ENCODE measurements at regions not wholly inside any gene's neighbourhood (a gene's known extent, or its start where the extent isn't known, plus 50 kb on each side); places are given as distances from the start of the nearest gene placed in this dataset.

DNA sequence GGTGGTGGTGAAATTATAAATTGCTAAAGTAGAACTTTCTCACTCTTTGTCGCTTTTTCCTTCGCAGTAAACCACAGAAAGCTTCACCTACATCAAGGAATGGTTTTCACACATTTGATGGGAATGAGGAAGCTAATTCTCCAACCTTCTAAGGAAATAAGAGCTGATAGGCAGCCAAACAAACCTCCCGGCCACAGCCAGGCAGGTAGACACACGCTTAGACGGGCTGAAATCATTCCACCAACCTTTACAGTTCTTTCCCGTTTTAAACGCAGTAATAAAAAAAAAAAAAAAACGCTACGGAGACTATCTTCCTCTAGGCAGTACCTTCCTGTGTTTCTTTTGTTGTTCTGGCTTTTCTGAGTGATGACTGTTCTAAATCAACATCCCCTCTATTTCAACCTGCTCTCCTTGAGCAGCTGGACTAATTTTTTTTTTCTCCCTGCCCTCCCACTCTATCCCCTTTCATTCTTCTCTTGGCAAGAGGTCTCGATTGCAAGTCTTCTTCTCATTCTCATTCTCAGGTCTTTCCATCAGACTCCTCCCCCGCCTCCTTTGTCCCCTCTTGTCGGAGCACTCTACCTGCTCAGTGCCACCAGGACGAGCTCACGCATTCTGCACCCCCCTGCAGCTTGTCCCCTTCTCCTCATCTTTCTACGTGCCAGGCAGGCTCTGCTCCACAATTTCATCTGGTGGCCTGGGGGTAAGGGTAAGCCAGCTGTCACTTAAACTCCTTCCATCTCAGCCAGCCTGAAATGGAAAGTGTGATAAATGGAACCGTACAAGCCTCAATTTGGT, 391.1 kb upstream of the MDFIC2 start:
- TF ChIP-seq, protein P1, sequence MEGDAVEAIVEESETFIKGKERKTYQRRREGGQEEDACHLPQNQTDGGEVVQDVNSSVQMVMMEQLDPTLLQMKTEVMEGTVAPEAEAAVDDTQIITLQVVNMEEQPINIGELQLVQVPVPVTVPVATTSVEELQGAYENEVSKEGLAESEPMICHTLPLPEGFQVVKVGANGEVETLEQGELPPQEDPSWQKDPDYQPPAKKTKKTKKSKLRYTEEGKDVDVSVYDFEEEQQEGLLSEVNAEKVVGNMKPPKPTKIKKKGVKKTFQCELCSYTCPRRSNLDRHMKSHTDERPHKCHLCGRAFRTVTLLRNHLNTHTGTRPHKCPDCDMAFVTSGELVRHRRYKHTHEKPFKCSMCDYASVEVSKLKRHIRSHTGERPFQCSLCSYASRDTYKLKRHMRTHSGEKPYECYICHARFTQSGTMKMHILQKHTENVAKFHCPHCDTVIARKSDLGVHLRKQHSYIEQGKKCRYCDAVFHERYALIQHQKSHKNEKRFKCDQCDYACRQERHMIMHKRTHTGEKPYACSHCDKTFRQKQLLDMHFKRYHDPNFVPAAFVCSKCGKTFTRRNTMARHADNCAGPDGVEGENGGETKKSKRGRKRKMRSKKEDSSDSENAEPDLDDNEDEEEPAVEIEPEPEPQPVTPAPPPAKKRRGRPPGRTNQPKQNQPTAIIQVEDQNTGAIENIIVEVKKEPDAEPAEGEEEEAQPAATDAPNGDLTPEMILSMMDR (IDR thresholded peaks at IDR 0.05; ENCODE audit: low read depth, low read length) = no peak
- no peak for TF ChIP-seq POLR2A (IDR thresholded peaks at IDR 0.05; ENCODE audit: extremely low read depth, insufficient read length)
- no peak for TF ChIP-seq MYC (IDR thresholded peaks at IDR 0.05; ENCODE audit: low read depth, low read length)

Measured in NB4 (cell line).